HuH-7 (cell line): ENCODE measurements at regions not wholly inside any gene's neighbourhood (a gene's known extent, or its start where the extent isn't known, plus 50 kb on each side); places are given as distances from the start of the nearest gene placed in this dataset.
"Not testable (repeated sequence)": the region's sequence is repeated elsewhere in the genome, so short reads cannot be mapped to it uniquely, and the experiment has no call there.

Experiments
- DNase-seq: peaks from one replicate; pipeline ENCODE4 v3.0.0; 2011; ENCODE audit warnings: low spot score

DNA sequence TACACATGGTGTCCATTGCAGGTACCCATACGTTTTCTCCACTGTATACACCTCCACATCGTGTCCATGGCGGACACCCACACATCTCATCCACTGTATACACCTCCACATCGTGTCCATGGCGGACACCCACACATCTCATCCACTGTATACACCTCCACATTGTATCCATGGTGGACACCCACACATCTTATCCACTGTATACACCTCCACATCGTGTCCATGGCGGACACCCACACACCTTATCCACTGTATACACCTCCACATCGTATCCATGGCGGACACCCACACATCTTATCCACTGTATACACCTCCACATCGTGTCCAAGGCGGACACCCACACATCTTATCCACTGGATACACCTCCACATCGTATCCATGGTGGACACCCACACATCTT is 50.4 kb upstream of the TTC34 start:
- not testable (repeated sequence) for DNase-seq

DNA sequence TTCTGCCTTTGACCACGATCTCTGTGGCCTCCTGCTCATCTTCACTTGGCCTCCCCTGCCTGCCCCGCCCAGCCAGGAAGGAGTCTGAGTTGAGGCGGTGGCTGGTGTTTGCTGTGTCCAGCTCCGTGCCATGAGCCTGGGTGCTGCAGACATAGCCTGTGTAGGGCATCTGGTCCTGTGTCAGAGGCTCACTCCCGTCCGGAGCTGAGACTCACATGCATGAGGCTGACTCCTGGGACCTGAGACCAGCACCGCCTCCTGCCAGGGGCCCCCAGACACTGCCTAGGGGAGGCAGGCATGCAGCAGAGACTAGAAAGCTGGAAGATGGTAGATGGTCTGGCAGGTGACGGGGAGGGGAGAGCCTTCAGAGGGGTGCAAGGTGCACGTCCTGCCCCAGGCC is 52.2 kb upstream of the TTC34 start:
- no peak for DNase-seq

DNA sequence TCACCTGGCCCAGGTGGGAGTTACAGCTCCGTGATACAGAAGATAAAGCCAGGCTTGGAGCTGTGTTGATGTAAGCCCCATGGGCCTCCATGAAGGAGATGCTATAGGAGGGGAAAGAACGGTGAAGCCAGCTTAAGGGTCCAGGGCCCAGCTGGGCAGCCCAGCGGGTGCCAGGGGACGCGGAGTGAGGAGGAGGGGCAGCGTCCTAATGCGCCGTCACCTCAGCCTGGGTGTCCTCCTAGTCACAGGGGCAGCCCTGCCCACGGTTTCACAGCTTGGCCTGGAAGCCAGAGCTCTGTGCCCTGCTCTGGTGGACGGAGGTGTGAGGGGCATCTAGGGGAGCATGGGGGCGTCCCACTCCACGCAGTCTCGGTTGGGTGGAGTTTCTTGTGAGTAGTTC is 52.7 kb upstream of the TTC34 start:
- DNase-seq, result no peak

DNA sequence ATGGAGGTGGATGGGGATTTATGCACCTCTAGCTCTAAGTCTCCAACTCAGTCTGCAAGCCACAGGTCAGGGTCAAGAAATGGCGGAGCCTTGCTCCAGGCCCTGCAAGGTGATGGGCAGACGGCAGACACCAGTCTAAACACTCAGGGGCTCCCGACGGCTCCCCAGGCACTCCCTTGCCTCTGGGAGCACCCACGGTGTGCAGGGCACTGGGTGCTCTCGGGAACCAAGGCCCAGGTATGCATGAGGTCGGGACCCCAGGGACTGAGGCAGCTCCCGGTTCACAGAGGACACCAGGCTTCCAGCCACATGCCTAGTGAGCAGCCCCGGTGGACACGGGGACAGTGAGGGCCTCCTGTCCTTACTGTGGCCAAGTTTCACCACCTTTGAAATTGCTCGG is 53.1 kb upstream of the TTC34 start:
- DNase-seq, result no peak

DNA sequence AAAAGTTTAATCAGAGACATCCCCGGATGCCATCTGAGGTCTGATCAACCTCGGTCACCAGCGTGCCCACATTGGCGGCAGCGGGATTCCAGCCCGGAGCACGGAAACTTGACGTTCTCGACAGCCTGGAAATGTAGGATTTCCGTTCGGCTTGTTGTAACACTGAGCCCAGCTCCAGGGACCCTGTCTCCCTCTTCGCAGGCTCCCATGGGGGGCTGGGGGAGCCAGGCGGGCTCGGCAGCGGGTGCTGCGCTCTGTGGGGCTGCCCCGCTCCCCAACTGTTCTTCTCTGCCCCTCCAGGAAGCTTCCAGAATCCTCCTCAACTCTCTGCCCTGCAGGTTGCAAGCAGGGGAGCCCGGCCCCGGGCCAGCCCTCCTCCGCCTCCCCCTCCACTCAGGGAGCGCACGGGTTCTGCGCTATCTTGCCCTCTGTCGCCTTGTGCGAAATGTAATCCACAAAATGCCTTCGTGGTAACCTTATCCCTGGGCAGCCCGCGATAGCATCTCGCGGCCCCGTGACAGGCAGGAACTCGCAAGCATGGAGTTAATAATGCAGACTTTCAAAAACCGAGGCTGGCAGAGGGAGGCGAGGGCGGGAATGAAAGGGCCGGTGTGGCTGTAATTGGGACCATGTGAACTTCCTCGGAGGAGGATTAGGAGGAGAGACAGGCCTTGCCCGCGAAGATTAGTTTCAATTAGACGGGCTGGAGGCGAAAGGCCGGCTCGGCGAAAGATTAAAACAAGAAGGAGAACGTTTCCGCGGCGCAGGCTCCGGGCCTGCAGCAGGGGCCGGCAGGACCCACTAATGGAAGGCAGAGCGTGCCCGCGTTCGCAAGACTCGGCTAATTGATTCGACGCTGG is 53.9 kb upstream of the TTC34 start:
- no peak for DNase-seq

DNA sequence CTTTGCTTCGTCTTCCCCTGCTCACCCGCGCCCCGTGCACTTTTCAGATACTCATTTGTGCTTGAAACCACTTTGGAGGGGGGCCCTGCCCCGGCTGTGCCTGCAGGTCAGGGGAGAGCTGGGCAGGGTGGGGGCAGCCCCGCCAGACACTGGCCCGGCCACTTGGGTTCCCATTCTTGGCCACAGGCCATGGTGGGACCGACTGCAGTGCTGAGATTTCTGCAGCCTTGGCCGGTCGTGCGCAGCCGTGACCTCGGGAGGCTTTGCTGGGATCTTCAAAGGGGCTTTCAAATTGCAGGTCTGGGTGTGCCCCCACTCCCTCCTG is 54.5 kb upstream of the TTC34 start:
- no peak for DNase-seq

DNA sequence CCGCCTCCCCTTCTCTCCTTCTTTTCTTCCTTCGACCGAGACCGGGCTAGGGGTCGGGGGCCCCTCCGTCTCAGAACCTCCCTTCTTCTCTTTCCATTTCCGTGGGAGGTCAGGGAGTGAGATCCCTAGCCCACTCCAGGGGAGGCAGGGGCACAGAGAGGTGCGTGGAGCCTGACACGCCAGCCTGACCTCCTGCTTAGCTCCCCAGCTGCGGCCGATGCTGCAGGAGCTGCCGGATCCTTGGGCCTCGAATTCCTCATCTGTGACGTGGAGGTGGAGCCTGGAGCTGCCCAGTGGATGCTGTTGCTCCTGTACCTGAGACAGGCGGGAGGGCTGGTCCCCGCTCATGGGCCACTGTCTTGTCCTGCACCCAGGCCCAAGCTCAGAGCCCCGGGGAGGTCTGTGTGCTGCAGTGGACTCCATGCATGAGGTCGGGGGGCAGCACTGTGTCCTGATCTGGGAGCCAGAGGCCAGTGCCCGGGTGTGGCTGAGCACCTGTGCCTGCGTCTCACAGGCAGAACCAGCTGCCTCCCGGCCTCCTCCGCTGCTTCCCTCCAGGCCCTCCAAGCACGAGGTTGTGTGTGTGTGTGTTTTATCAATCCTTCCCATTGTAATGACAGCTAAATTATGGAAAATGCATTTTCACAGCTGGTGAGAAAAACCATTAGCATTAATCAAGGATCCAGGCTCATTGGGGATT is 55.3 kb upstream of the TTC34 start:
- no peak for DNase-seq

DNA sequence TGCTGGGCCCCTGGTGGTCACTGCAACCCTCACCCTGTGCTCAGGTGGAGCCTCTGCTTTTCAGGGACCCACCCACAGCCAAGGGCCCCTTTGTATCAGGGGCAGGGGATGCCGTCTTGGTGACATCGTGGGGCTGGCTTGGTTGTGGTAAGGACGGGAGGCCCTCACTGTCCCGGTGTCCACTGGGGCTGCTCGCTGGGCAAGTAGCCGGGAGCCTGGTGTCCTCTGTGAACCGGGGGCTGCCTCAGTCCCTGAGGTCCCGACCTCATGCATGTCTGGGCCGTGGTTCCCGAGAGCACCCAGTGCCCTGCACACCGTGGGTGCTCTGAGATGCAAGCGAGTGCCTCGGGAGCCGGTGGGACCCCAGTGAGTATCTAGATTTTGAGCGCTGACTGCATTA is 56.0 kb upstream of the TTC34 start:
- no peak for DNase-seq

DNA sequence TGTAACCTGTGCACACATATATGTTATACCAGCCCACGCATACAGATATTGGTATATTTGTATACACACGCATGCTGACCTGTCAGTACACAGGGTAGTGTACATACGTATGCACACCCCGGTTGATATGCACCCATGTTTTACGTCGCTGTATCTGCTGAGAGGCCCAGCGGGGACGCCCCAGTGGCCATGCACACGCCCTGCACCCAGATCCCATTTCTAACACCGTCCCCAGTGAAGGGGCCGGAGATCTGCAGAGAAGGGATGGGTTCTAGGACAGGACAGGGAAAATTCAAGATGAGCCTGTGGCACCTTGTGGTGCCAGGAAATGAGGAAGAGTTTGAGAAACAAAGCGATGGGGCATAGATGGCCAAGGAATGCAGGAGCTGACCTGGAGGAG is 57.2 kb upstream of the TTC34 start:
- no peak for DNase-seq

DNA sequence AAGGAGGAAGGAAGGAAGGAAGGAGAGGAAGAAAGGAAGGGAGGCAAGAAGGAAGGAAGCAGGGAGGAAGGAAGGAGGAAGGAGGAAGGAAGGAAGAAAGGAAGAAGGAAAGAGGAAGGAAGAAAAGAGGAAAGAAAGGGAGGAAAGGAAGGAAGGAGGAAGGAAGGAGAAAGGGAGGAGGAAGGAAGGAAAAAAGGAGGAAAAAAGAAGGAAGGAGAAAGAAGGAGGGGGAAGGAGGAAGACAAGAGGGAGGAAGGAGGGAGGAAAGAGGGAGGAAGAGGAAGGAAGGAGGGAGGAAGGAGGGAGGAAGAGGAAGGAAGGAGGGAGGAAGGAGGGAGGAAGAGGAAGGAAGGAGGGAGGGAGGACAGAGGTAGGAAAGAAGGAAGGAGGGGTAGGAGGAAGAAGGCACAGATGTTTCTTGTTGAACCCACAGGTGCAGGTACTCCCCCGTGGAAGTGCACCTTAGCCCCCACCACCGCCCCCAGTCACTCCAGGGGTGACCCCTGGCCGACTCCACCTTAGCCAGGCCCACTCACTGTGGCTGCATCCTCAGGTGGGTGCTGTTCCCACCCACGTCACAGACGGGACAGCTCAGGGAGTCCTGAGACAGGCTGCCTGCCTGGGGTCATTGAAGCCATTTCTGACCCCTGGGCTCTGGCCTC is 57.9 kb upstream of the TTC34 start:
- DNase-seq, result no peak

DNA sequence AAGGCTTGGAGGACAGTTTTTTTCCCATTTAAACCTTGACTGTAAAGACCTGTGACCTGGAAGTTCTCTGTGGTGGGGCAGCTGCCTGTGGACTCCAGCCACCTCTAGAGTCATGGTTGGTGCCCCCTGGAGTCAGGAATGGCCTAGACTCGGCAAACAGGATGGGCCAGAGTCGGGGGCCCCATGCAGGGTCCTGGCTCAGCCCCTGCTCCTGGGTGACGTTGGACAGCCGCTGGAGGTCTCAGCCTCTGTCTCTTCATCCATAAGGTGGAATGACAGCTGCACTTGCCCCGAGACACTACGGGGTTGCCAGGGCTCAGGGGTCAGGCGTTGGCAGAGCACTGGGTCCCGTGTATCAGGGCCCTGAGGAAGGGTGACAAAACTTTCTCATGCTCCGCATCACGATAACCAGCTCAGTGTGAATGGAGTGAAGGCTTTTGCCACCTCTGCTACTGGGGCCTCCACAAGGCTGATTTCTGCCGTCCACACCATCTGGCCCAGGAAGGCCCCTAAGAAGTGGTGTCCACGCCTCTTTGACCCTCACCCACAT is 58.5 kb upstream of the TTC34 start:
- no peak for DNase-seq

DNA sequence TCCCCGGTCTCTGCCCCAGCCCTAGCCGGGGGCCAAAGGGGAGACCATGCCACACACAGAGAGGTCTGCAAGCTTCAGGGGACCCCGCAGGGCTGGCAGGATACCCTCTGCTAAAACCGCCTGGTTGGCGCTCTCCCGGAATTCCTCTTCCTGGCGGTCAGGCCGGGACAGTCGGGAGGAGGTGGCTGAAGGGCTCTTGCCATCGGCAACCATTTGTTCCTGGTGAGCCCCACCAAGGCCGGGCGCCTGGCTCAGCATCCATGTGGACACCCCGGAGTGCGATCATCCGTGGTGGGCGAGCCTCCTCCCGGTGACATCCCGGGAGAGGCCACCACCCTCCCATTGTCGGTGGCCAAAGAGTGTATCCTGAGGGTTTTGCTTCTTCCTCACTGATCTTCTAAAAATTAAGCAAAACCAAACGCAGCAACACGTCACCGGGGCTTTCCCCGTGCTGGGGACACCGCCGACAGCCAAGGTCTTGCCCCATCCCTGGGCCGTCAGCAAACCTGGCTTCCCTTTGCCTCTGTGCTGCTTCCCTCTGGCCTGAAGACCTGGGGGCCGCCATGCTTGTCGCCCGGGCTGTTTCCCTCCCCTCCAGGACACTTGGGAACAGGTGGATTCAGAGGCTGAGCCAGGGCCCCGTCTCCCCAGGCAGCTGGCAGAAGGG is 59.1 kb upstream of the TTC34 start:
- no peak for DNase-seq

DNA sequence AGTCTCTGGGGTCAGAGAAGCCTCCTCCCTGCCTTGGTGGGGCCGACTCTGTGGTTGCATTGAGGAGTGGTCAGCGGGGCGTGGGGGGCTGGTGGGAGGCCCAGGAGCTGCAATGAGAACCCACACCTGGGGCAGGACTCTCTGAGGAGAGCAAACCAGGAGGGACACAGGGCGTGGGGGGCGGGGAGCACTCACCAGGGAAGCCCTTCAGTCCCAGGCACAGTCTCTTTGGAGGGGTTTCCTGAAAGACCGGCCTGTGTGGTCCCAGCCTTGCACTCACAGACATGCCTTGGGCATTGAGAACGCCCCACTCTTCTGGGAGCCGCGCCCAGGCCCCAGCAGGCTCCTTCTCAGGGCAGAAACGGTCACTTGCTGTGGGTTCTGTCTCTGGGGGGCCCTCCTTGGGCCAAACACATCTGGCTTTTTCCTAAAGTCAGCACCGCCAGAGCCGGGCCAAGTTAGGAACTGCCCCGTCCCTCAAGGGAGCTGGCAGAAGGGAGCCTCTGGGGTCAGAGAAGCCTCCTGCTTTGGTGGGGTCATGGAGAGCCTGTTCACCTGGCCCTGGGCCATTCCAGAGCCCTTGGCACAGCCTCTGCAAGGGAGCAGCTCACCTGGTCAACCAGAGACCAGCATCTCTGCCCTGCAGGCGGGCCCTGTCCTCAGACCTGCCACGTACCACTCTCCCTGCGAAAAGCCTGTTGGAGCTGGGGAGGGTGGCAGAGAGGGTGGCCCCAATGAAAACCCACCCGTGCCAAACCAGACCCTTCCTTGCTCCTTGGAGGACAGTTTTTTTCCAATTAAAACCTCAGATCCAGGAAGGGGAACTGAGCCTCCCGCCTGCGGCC is 59.9 kb upstream of the TTC34 start:
- no peak for DNase-seq

DNA sequence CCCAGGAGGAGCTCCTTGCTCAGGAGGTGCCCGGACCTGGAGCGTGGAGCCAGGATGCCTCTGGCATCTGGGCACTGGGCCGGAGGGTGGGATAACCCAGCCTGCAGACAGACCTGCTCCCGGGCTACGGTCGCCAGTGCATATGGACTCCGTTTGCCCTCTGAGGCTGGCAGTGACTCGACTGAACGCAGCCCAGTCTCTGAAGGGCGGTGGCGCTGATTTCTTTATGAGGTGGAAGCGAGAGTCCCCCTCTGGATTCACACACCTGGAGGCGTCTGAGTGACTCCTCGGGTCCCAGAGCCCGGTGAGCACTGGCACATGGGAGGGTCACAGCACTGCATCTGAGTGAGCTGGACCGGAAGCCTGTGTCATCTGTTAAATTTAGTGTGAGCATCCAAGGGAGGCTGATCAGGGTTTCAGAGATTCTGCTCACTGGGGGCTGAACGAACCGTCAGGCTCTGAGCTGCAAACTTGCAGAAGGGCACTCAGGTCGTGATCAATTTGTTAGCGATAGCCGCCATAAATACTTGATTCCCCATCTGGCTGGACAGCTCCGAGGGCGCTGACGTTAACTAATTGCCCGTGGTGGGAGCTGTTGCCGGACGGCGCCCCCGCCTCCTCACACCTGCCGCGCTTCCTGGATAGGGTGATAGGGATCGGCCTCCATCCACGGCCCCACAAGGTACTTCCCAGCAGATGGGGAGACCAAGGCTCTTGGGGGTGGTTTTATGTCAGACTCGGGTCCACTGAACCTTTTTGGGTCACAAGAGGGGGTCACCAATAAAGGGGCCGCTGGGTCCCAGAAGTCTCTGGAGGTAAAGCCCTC is 60.7 kb upstream of the TTC34 start:
- DNase-seq, result no peak

DNA sequence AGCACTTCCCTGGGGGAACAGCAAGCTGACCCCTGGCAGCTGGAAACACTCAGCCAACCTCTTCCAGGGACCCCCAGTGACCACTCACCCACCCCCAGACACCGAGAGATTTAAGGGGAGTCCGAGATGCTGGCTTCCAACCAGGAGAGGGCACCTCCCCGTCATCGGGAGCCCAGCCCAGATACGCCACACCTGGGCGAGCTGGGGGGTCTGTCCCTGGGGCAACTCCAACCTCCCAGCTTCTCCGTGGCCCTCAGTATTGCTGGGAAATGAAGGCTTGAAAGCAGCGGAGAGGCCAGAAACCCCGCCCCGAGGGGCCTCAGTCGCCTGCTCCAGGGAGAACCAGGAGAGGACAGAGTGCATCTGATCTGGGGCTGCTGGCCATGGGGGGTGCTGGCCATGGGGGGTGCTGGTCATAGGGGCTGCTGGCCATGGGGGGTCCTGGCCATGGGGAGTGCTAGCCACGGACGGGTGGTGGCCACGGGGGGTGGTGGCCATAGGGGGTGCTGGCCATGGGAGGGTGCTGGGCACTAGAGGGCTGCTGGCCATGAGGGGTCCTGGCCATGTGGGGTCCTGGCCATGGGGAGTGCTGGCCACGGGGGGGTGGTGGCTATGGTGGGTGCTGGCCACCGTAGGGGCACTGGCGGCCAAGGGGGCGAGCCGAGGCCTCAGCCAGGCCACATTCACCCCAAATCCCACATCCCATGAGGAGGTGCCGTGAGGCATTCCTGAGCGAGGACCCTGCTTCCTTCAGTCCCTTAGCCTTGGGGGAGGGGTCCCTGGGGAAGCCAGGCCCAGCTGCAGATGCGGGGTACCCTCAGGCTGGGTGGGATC is 61.5 kb upstream of the TTC34 start:
- no peak for DNase-seq

DNA sequence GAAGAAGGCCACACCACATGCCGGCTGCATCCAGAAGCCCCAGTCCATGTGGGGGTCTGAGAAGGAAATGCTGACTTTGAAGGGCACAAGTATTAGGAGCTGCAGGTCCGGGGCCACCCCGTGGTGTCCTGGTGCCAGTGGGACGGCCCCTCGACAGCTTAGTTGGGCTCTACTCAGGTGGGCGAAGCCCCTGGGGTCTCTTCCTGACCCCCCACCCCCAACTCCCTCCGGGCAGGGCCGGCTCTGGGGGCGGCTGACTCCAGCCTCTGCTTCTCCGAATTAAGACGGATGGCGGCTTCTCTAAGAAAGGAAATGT is 62.1 kb upstream of the TTC34 start:
- DNase-seq, result no peak

DNA sequence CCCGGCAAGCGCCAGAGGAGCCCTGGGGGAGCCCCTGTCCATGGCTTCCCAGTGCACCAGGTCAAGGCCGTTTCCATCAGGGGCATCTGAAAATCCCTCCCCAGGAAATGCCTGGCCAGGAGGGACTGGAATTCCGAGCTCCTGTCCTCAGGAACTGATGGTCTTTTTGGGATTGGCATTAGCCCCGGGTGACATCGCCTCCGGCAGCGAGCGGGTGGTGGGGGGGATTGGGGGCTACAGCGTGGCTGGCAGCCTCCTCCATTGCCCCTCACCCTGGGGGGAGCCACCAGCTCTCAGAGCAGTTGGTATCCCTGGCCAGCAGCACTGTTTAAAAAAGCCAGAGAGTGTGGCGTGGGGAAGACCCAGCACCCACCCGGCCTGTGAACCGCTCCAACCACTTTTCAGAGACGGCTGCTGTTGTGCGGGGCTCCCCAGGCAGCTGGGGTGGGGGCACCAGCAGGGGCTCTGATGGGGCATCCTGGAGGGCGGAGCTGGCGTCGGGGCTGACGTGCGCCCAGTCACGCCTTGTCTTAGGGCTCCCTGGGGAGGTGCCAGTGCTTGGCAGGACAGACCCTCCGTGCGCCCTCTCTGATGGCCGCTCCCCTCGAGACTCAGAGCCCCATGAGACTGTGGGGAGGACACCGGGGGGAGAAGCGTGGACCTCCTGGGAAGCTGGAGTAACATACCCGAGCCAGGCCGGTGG is 62.9 kb upstream of the TTC34 start:
- no peak for DNase-seq

DNA sequence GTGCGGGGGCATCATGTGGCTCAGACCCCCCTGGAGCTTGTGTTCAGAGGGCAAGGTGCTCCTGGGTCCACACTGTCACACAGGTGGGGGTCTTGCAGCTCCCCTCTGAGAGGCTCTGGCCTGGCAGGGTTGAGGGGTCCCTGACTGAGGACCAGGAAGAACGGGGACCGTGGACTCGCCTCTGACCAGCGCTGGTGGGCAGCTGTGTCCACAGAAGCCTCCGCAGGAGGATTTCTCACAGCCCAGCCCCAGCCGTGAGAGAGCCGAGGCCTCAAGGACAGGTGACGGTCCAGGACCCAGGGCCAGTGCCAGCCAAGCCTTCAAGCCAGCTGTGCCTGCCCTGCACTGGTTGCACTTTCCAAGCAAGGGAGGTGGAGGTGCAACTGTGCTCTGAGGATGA is 63.5 kb upstream of the TTC34 start:
- no peak for DNase-seq
